GM12878 (cell line): ENCODE measurements at regions not wholly inside any gene's neighbourhood (a gene's known extent, or its start where the extent isn't known, plus 50 kb on each side); places are given as distances from the start of the nearest gene placed in this dataset.

Experiments used
- ATAC-seq: fragments of 200-7000 bp; cut with Tn5 transposase; 3 replicates; pipeline ENCODE4 v1.9.1; 2020; ENCODE audit warnings: mild to moderate bottlenecking, moderate library complexity
- BruUV-seq: library from RNA; stranded (reverse); fragments of 400-500 nt; replicated peaks from 2 replicates; lab custom pipeline; 2021; lab: Mats Ljungman, UMichigan
- CTCF ChIA-PET: fragments of 300-600 bp; sonication (Branson Sonifier 250); formaldehyde crosslinking; extraction: SDS; loops from one replicate; lab custom pipeline; 2021; ENCODE audit warnings: inconsistent platforms; lab: Yijun Ruan, JAX
- POLR2A ChIA-PET: fragments of 350-600 bp; formaldehyde crosslinking; extraction: SDS; loops from one replicate; lab custom pipeline; 2021; ENCODE audit warnings: inconsistent platforms; lab: Charles Lee
- RAD21 ChIA-PET: fragments of 300-600 bp; sonication (Branson Sonifier 250); formaldehyde crosslinking; loops from one replicate; lab custom pipeline; 2023; ENCODE audit warnings: antibody characterized with exemption; ENCODE audit not compliant: unreplicated experiment; lab: Charles Lee
- SMC1A ChIA-PET: fragments of 300-600 bp; sonication (Branson Sonifier 250); formaldehyde crosslinking; loops from one replicate; lab custom pipeline; 2023; ENCODE audit not compliant: unreplicated experiment, uncharacterized antibody; lab: Charles Lee
- DNase-seq: peaks from one replicate; pipeline ENCODE4 v3.0.0-alpha.2; 2011; ENCODE audit warnings: low read depth, low spot score
- FAIRE-seq: peaks from 3 replicates; lab custom pipeline; 2011; peaks lifted over from hg19 to GRCh38; lab: Jason Lieb, UNC
- H2AFZ ChIP-seq: 2 replicates; pipeline ENCODE4 v1.6.0; 2011; ENCODE audit warnings: low read depth, low read length, control low read depth; ENCODE audit not compliant: control insufficient read depth
- H3K27ac ChIP-seq: 2 replicates; pipeline ENCODE4 v1.5.1; 2011; ENCODE audit warnings: control low read depth; ENCODE audit not compliant: control insufficient read depth, insufficient read depth
- H3K27me3 ChIP-seq, 2 experiments: replicated peaks in 1 of 2; 2 replicates each; pipeline versions ENCODE4 v1.6.0 to v1.6.1; 2011; ENCODE audit warnings: low read length in 1 of 2; ENCODE audit not compliant: control insufficient read depth in 2 of 2, insufficient read depth in 2 of 2
- H3K36me3 ChIP-seq, 2 experiments: 2 replicates each; pipeline ENCODE4 v1.5.1; 2011; ENCODE audit warnings: low read length in 1 of 2; ENCODE audit not compliant: control insufficient read depth in 2 of 2, insufficient read depth in 2 of 2
- H3K4me1 ChIP-seq: 2 replicates; pipeline ENCODE4 v1.6.1; 2011; ENCODE audit warnings: mild to moderate bottlenecking, low read length, moderate library complexity, mixed read lengths; ENCODE audit not compliant: control insufficient read depth, insufficient read depth
- H3K4me2 ChIP-seq: 2 replicates; pipeline ENCODE4 v1.6.0; 2011; ENCODE audit warnings: control low read depth; ENCODE audit not compliant: control insufficient read depth, insufficient read depth
- H3K4me3 ChIP-seq: fragments of 200-600 bp; sonication (generic); 2 replicates; pipeline ENCODE4 v1.5.1; 2016
- H3K79me2 ChIP-seq: 2 replicates; pipeline ENCODE4 v1.6.0; 2011; ENCODE audit warnings: low read length; ENCODE audit not compliant: control insufficient read depth, insufficient read depth
- H3K9ac ChIP-seq: 2 replicates; pipeline ENCODE4 v1.8.0; 2011; ENCODE audit warnings: low read length, control low read depth, mixed read lengths; ENCODE audit not compliant: control insufficient read depth, insufficient read depth
- H3K9me3 ChIP-seq: replicated peaks from 3 replicates; pipeline ENCODE4 v1.5.1; 2011; ENCODE audit warnings: mild to moderate bottlenecking, low read length; ENCODE audit not compliant: control insufficient read depth, insufficient read depth
- H4K20me1 ChIP-seq: 2 replicates; pipeline ENCODE4 v1.6.0; 2011; ENCODE audit not compliant: control insufficient read depth, insufficient read depth
- BCL11A ChIP-seq: IDR thresholded peaks from 2 replicates; pipeline ENCODE4 v1.6.1; 2011; ENCODE audit warnings: low read depth, low read length
- BHLHE40 ChIP-seq, 2 experiments: fragments of 450-650 bp in 1 of 2; IDR thresholded peaks; 2 replicates each; pipeline ENCODE4 v1.6.1; 2011 to 2017; ENCODE audit warnings: low read depth in 2 of 2, borderline replicate concordance in 1 of 2, improper control_type of control experiment in 1 of 2, low read length in 1 of 2, mild to moderate bottlenecking in 1 of 2
- CBX3 ChIP-seq: fragments of 200-600 bp; sonication (generic); IDR thresholded peaks from 2 replicates; pipeline ENCODE4 v1.6.1; 2016; ENCODE audit warnings: low read depth, borderline replicate concordance
- CREM ChIP-seq: IDR thresholded peaks from 2 replicates; pipeline ENCODE4 v1.6.1; 2014; ENCODE audit warnings: antibody characterized with exemption, low read depth
- CUX1 ChIP-seq: IDR thresholded peaks from 2 replicates; pipeline ENCODE4 v1.6.1; 2012; ENCODE audit warnings: improper control_type of control experiment, low read depth, low read length; ENCODE audit not compliant: insufficient replicate concordance
- KDM1A ChIP-seq: fragments of 200-600 bp; sonication (generic); IDR thresholded peaks from 2 replicates; pipeline ENCODE4 v1.6.1; 2016; ENCODE audit warnings: borderline replicate concordance
- MYB ChIP-seq: fragments of 150-350 bp; IDR thresholded peaks from 2 replicates; pipeline ENCODE4 v1.6.1; 2014; ENCODE audit warnings: mild to moderate bottlenecking, low read depth, low read length, borderline replicate concordance
- NBN ChIP-seq: fragments of 450-650 bp; IDR thresholded peaks from 2 replicates; pipeline ENCODE4 v1.6.1; 2016
- NFYB ChIP-seq: IDR thresholded peaks from 2 replicates; pipeline ENCODE4 v1.6.1; 2011; ENCODE audit warnings: low read depth, mild to moderate bottlenecking, low read length, improper control_type of control experiment, moderate library complexity; ENCODE audit not compliant: insufficient read depth
- NR2C2 ChIP-seq: IDR thresholded peaks from 2 replicates; pipeline ENCODE4 v1.6.1; 2011; ENCODE audit warnings: borderline replicate concordance, low read depth; ENCODE audit not compliant: control insufficient read depth, insufficient read length
- RELA ChIP-seq: fragments of 450-650 bp; IDR thresholded peaks from 2 replicates; pipeline ENCODE4 v1.8.0; 2014; ENCODE audit warnings: borderline replicate concordance; ENCODE audit not compliant: partially characterized antibody
- SMAD1 ChIP-seq: fragments of 450-650 bp; IDR thresholded peaks from 2 replicates; pipeline ENCODE4 v1.6.1; 2018; ENCODE audit warnings: mild to moderate bottlenecking, low read depth; ENCODE audit not compliant: partially characterized antibody
- TAF1 ChIP-seq: IDR thresholded peaks from 2 replicates; pipeline ENCODE4 v1.6.1; 2011; ENCODE audit warnings: mild to moderate bottlenecking, low read depth, low read length, borderline replicate concordance
- TARDBP ChIP-seq: IDR thresholded peaks from 2 replicates; pipeline ENCODE4 v1.6.1; 2016; ENCODE audit warnings: borderline replicate concordance
- TCF7 ChIP-seq: IDR thresholded peaks from 2 replicates; pipeline ENCODE4 v1.6.1; 2014; ENCODE audit warnings: antibody characterized with exemption, borderline replicate concordance
- ZNF207 ChIP-seq: fragments of 450-650 bp; IDR thresholded peaks from 2 replicates; pipeline ENCODE4 v1.6.1; 2014; ENCODE audit warnings: antibody characterized with exemption, mild to moderate bottlenecking, borderline replicate concordance
- ZNF217 ChIP-seq: fragments of 450-650 bp; IDR thresholded peaks from 2 replicates; pipeline ENCODE4 v1.6.1; 2017; ENCODE audit warnings: antibody characterized with exemption, mild to moderate bottlenecking
- ZNF24 ChIP-seq: fragments of 450-650 bp; IDR thresholded peaks from 2 replicates; pipeline ENCODE4 v1.6.1; 2017; ENCODE audit warnings: antibody characterized with exemption, mild to moderate bottlenecking
- ZNF622 ChIP-seq: fragments of 450-650 bp; IDR thresholded peaks from 2 replicates; pipeline ENCODE4 v1.6.1; 2017; ENCODE audit warnings: mild to moderate bottlenecking, inconsistent platforms
- ZZZ3 ChIP-seq: IDR thresholded peaks from 2 replicates; pipeline ENCODE4 v1.6.1; 2011; ENCODE audit warnings: low read depth; ENCODE audit not compliant: control insufficient read depth, insufficient read length
- WGBS: methylation state at CpG from one replicate; pipeline ENCODE4 v1.1.6; 2016; ENCODE audit warnings: low lambda C conversion rate; ENCODE audit not compliant: insufficient replicate concordance, insufficient coverage; ENCODE audit errors: missing lambda C conversion rate; 5-methylcytosine and 5-hydroxymethylcytosine counted together
- in situ Hi-C: fragments of 300-500 bp; cut with MboI; formaldehyde crosslinking; loops from 9 replicates; pipeline ENCODE4 v1.14.3; 2018; ENCODE audit warnings: mixed read lengths
- intact Hi-C: fragments of 100-400 bp; cut with micrococcal nuclease; formaldehyde crosslinking; loops from one replicate; pipeline ENCODE4 v1.14.2; 2022; ENCODE audit not compliant: unreplicated experiment

- TF ChIP-seq BHLHE40 (IDR thresholded peaks at IDR 0.05; ENCODE audit: borderline replicate concordance in 1 of 2, low read depth in 2 of 2, low read length in 1 of 2) = no peak
These were observed 337.5 kb upstream of the THBS1 start (continued) for GRCh38 chr15:39243396-39243795.

- 0% methylated on average over 1 of the region's 1 CpG for WGBS
- Histone ChIP-seq H3K27ac (no peak overlapping the region), H3K36me3 (no peaks in the 10 kb centered on the region), H3K4me3 (no peak overlapping the region), H4K20me1 (no peaks in the 10 kb centered on the region), H3K4me2 (no peak overlapping the region), H3K27me3 (no peaks in the 10 kb centered on the region), H2AFZ (no peak overlapping the region), H3K9me3 (no peaks in the 10 kb centered on the region), H3K4me1 (no peaks in the 10 kb centered on the region), H3K79me2 (no peaks in the 10 kb centered on the region), H3K9ac (no peak overlapping the region)
- RAD21 ChIA-PET = no interaction called here
- DNase-seq (no peak), FAIRE-seq (no peak), ATAC-seq (no peak)
- SMC1A ChIA-PET = interaction anchor here (1.5 kb wide), 1 partner anchor 73 kb away, joined by 4 read pairs; no protein-coding TSS in a partner anchor
- BruUV-seq = no TSS peak
- in situ Hi-C loops (no loop called here), intact Hi-C loops (no loop called here)
- POLR2A ChIA-PET = no interaction called here
- CTCF ChIA-PET = no interaction called here
- TF ChIP-seq ZNF207 (no peak), TCF7 (no peak), ZNF622 (no peak), ZNF24 (no peak), CBX3 (no peak), CUX1 (no peak), RELA (no peak), TAF1 (no peak), SMAD1 (no peak), NR2C2 (no peak), NFYB (no peak), ZNF217 (no peak), ZZZ3 (no peak), KDM1A (no peak), MYB (no peak), NBN (no peak), CREM (no peak), TARDBP (no peak), BCL11A (no peak)
These were observed 336.1 kb upstream of the THBS1 start for GRCh38 chr15:39244776-39245175.
